ENCODE measurements at regions not wholly inside any gene's neighbourhood (a gene's known extent, or its start where the extent isn't known, plus 50 kb on each side); places are given as distances from the start of the nearest gene placed in this dataset.

GRCh38 chr7:41277561-41277960, 425.3 kb downstream of the INHBA start:
- peak; percentile 83 for DNase-seq

- no peak for DNase-seq
Measured at GRCh38 chr7:41275255-41275654, 427.6 kb downstream of the INHBA start.

- DNase-seq: no peak
Measured at GRCh38 chr7:41274179-41274578, 428.7 kb downstream of the INHBA start.

GRCh38 chr7:41272664-41273063, 430.2 kb downstream of the INHBA start:
- no peak for DNase-seq

- DNase-seq: no peak
Measured at GRCh38 chr7:41268878-41269277, 434.0 kb downstream of the INHBA start.

- peak; percentile 49 for DNase-seq
Measured at GRCh38 chr7:41261080-41261479, 441.8 kb downstream of the INHBA start.

GRCh38 chr7:41257660-41258059, 445.2 kb downstream of the INHBA start:
- DNase-seq: no peak

GRCh38 chr7:41256186-41256945, 446.5 kb downstream of the INHBA start:
- no peak for DNase-seq

- no peak for DNase-seq
Measured at GRCh38 chr7:41255716-41256115, 447.2 kb downstream of the INHBA start.

GRCh38 chr7:41255113-41255512, 447.8 kb downstream of the INHBA start:
- no peak for DNase-seq

- no peak for DNase-seq
Measured at GRCh38 chr7:41252957-41253356, 449.9 kb downstream of the INHBA start.

GRCh38 chr7:41252551-41252950, 450.3 kb downstream of the INHBA start:
- no peak for DNase-seq

- no peak for DNase-seq
Measured at GRCh38 chr7:41247143-41247865, 455.6 kb downstream of the INHBA start.

- DNase-seq: no peak
Measured at GRCh38 chr7:41245916-41246315, 457.0 kb downstream of the INHBA start.

- no peak for DNase-seq
Measured at GRCh38 chr7:41244246-41244645, 458.6 kb downstream of the INHBA start.

GRCh38 chr7:41241641-41242040, 461.2 kb downstream of the INHBA start:
- DNase-seq: no peak

GRCh38 chr7:41239596-41239995, 463.3 kb downstream of the INHBA start:
- DNase-seq: no peak

GRCh38 chr7:41238851-41239331, 464.0 kb downstream of the INHBA start:
- DNase-seq: no peak

- DNase-seq: no peak
Measured at GRCh38 chr7:41237956-41238355, 464.9 kb downstream of the INHBA start.

- no peak for DNase-seq
Measured at GRCh38 chr7:41232086-41232485, 470.8 kb downstream of the INHBA start.

- DNase-seq: peak; percentile 58
Measured at GRCh38 chr7:41224063-41224763, 478.7 kb downstream of the INHBA start.

- peak; percentile 5 for DNase-seq
Measured at GRCh38 chr7:41222746-41223145, 480.1 kb downstream of the INHBA start.

GRCh38 chr7:41220266-41220665, 482.6 kb downstream of the INHBA start:
- no peak for DNase-seq

GRCh38 chr7:41219276-41219675, 483.6 kb downstream of the INHBA start:
- DNase-seq: no peak

All from inflammatory macrophage treated with lipopolysaccharide for 4 hours (primary cell).